Adrenal gland (tissue), 9 donors: ENCODE measurements at regions not wholly inside any gene's neighbourhood (a gene's known extent, or its start where the extent isn't known, plus 50 kb on each side); places are given as distances from the start of the nearest gene placed in this dataset.
A peak's percentile ranks its signal among the peaks of the same experiment; 100 is the strongest.

Experiments
- DNase-seq, 7 donors: peaks; one replicate each; pipeline ENCODE4 v3.0.0-alpha.2; 2019 to 2020
- H3K27ac ChIP-seq, 5 donors: fragments of 200-600 bp; sonication (generic) in 4 of 5; 1 replicate in 3 of 5; 2 replicates in 2 of 5; pipeline versions ENCODE4 v1.5.1 to v1.8.0; 2016 to 2020; ENCODE audit warnings: mild to moderate bottlenecking in 1 of 5
- H3K27me3 ChIP-seq: fragments of 200-600 bp; 2 replicates; pipeline ENCODE4 v1.8.0; 2021
- H3K36me3 ChIP-seq, 2 donors: fragments of 200-600 bp; replicated peaks in 1 of 2; 1 replicate in 1 of 2; 2 replicates in 1 of 2; pipeline versions ENCODE4 v1.5.1 to v1.8.0; 2018 to 2022
- H3K4me1 ChIP-seq, 2 donors: fragments of 200-600 bp; replicated peaks in 1 of 2; 1 replicate in 1 of 2; 2 replicates in 1 of 2; pipeline versions ENCODE4 v1.5.1 to v1.8.0; 2018 to 2021
- H3K4me3 ChIP-seq, 4 donors: fragments of 200-600 bp; sonication (generic) in 3 of 4; one replicate each; pipeline ENCODE4 v1.5.1; 2016 to 2018
- H3K9me3 ChIP-seq, 3 donors: fragments of 200-600 bp; sonication (generic) in 1 of 3; replicated peaks in 1 of 3; 1 replicate in 2 of 3; 2 replicates in 1 of 3; pipeline versions ENCODE4 v1.5.1 to v1.8.0; 2016 to 2021
- POLR2A ChIP-seq, 2 donors: fragments of 450-650 bp; IDR thresholded peaks; one replicate each; pipeline ENCODE4 v1.6.1; 2017; ENCODE audit warnings: antibody characterized with exemption in 2 of 2, mild to moderate bottlenecking in 2 of 2, moderate library complexity in 1 of 2
- WGBS, 4 donors: extraction: QIAGEN DNeasy Blood & Tissue Kit in 2 of 4; methylation state at CpG; one replicate each; pipeline versions ENCODE4 v1.1.5 to v1.1.7; 2013 to 2017; 5-methylcytosine and 5-hydroxymethylcytosine counted together
- intact Hi-C, 2 donors: fragments of 100-400 bp; cut with DNase I; formaldehyde crosslinking; loops; one replicate each; pipeline versions ENCODE4 v1.14.1 to v1.15.0; 2022 to 2023
- TF ChIP-seq, protein P1 (sequence below), 6 experiments: fragments of 450-650 bp in 4 of 6; fragments of 200-600 bp in 2 of 6; sonication (generic) in 1 of 6; IDR thresholded peaks; 1 replicate in 5 of 6; 2 replicates in 1 of 6; pipeline versions ENCODE4 v1.5.1 to v1.8.0; 2016 to 2021; ENCODE audit warnings: antibody characterized with exemption in 6 of 6, mild to moderate bottlenecking in 2 of 6, moderate library complexity in 1 of 6
- donor health status: healthy with polysubstance abuse.
- donor health status: Bipolar disorder and iron deficiency.
- donor health status: DM: yes; HTN: yes; CAD: no.
- donor health status: DM: no; HTN: no; CAD: no.
- donor health status: DM: no; HTN: no; CAD: no.

DNA sequence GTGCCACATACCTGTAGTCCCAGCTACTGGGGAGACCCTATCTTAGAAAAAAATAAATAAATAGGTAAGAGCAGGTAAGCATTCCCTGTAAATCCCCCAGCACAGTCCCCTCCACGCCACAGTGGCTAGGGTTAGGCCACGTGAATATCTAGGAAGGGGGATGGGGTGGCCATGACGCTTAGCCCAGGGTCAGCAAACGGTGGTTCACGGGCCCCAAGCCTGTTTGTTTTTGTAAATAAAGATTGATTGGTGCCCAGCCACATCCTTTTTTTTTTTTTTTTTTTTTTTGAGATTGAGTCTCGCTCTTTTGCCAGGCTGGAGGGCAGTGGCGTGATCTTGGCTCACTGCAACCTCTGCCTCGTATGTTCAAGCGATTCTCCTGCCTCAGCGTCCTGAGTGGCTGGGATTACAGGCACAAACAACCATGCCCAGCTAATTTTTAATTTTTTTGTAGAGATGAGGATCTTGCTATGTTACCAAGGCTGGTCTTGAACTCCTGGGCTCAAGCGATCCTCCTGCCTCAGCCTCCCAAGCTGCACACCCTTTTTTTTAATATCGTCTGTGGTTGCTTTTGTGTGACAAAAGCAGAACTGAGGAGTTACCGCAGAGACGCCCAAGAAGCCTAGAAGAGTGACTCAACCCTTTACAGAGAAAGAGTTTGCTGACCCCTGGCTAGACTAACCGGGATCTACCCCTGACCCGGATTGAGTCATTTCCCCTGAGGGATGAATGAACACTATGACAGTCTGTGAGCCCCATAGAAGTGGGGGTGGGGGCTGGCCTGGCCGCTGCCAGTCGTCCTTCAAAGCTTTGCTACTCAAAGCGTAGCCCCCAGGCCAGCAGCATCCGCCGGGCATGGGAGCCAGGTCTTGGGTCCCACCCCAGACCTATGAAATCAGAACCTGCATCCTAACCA is 113.7 kb upstream of the NCOR2 start:
- peaks cover 47 to 82% of the 10 kb centered on the region in 2 donors for H3K4me1 ChIP-seq
- intact Hi-C loops: loop anchor here (10.0 kb wide), 3 partner anchors 64 to 116 kb away; partner anchors contain the start of gene NCOR2 (in 1 of the 2)

DNA sequence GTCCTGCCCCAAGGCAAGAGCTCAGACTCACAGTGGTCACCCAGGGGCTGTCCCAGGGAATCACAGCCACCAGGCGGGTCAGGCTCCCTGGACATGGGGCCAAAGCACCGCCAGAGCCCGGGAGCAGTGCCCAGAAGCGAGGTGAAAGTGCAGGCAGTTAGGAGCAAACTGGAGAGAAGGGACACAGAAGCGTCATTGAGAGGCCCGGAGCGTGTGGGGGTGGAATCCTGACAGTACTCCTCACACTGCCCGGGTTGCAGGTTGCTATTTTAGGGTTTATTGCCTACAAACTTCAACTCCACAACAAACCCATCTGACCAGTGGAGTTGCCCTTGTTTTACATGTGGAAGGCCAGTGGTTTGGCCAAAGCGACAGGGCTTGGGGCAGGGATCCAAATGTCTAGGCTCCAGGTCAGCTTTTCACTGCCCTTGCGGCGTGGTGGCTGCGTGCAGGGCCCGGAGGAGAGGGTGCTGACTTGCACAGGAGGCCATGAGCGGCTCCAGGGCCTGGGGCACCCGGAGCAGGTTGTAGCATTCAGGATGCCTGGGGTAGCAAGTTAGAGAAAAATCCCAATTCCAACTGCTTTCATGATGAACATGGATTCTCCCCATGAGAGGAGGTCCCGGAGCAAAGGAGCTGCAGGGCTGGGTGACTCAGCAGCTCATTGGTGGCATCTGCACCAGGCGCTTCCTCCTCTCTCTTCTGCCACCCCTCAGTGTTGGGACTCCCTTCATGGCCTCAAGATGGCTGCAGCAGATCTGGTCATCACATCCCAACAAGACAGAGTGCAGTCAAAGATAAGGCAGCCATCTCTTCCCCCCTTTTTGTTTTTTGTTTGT is 112.3 kb upstream of the NCOR2 start:
- Histone ChIP-seq H3K27ac (peak overlapping the region; percentile 67 to 86 (median 77)), H3K9me3 (no peaks in the 10 kb centered on the region), H3K4me1 (peaks cover 41 to 77% of the 10 kb centered on the region in 2 donors), H3K27me3 (no peaks in the 10 kb centered on the region), H3K4me3 (no peak overlapping the region), H3K36me3 (no peaks in the 10 kb centered on the region)
- TF ChIP-seq, protein P1, sequence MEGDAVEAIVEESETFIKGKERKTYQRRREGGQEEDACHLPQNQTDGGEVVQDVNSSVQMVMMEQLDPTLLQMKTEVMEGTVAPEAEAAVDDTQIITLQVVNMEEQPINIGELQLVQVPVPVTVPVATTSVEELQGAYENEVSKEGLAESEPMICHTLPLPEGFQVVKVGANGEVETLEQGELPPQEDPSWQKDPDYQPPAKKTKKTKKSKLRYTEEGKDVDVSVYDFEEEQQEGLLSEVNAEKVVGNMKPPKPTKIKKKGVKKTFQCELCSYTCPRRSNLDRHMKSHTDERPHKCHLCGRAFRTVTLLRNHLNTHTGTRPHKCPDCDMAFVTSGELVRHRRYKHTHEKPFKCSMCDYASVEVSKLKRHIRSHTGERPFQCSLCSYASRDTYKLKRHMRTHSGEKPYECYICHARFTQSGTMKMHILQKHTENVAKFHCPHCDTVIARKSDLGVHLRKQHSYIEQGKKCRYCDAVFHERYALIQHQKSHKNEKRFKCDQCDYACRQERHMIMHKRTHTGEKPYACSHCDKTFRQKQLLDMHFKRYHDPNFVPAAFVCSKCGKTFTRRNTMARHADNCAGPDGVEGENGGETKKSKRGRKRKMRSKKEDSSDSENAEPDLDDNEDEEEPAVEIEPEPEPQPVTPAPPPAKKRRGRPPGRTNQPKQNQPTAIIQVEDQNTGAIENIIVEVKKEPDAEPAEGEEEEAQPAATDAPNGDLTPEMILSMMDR (IDR thresholded peaks at IDR 0.05): peak in 1 of 6 experiments; percentile 31
- peak in 1 of 2 donors; percentile 66 for TF ChIP-seq POLR2A (IDR thresholded peaks at IDR 0.05)
- peak; percentile 81 to 94 (median 89) for DNase-seq
- WGBS, 4 donors: 24 to 36% (median 31%) methylated on average over 15 to 17 of the region's 17 CpGs
- intact Hi-C loops: loop anchor here (5.0 to 10.0 kb wide), 4 partner anchors 65 to 115 kb away; partner anchors contain the start of gene NCOR2 (in 2 of the 2)

More for the DNA sequence above, 113.7 kb upstream of the NCOR2 start:
- Histone ChIP-seq H3K9me3 (no peaks in the 10 kb centered on the region), H3K4me3 (no peak overlapping the region), H3K27ac (peak overlapping the region in 3 of 5 donors; percentile 66 to 87 (median 78)), H3K27me3 (no peaks in the 10 kb centered on the region), H3K36me3 (no peaks in the 10 kb centered on the region)
- TF ChIP-seq POLR2A (IDR thresholded peaks at IDR 0.05): no peak
- TF ChIP-seq, protein P1 (IDR thresholded peaks at IDR 0.05): peak in 4 of 6 experiments; percentile 6 to 47 (median 41)
- DNase-seq: peak; percentile 36 to 92 (median 63)
- WGBS, 4 donors: 37 to 74% (median 53%) methylated on average over 17 to 21 of the region's 21 CpGs

DNA sequence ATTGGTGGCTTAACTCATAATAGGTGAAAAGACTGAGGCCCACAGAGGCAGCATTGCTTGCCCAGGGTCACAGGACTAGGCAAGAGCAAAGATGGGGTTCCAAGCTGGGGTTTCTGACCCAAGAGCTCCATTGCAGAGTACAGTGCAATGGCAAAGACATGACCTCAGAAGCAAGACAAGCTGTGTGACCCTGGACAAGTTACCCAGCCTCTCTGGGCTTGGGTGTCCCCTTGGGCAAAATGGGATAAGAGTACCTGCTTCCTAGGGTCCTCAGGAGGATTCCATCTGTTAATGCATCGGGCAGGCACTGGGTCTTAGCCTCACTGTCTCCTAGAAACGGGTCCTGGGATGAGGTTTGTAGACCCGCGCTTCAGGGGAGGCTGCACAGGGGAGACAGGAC is 111.6 kb upstream of the NCOR2 start:
- Histone ChIP-seq H3K27ac (peak overlapping the region; percentile 67 to 86 (median 77)), H3K36me3 (no peaks in the 10 kb centered on the region), H3K4me3 (no peak overlapping the region), H3K9me3 (no peaks in the 10 kb centered on the region), H3K27me3 (no peaks in the 10 kb centered on the region), H3K4me1 (peaks cover 34 to 70% of the 10 kb centered on the region in 2 donors)
- WGBS, 4 donors: 76% methylated on average over 3 to 4 of the region's 4 CpGs; no CpG with 5 or more reads in 1 of the 4 donors
- DNase-seq: no peak
- intact Hi-C loops: loop anchor here in 1 of 2 donors (5.0 kb wide), 1 partner anchor 112 kb away; the partner anchor contains the start of gene NCOR2
- no peak for TF ChIP-seq POLR2A (IDR thresholded peaks at IDR 0.05)
- TF ChIP-seq, protein P1 (IDR thresholded peaks at IDR 0.05): no peak
